NCI-H226 (cell line): ENCODE measurements at regions not wholly inside any gene's neighbourhood (a gene's known extent, or its start where the extent isn't known, plus 50 kb on each side); places are given as distances from the start of the nearest gene placed in this dataset.

Experiments
- DNase-seq: peaks from one replicate; pipeline ENCODE4 v3.0.0-alpha.2; 2015

GRCh38 chr2:128402911-128403670 is 84.4 kb upstream of the HS6ST1 start:
- DNase-seq: no peak

- no peak for DNase-seq
Observed at GRCh38 chr2:128403814-128404708, 85.4 kb upstream of the HS6ST1 start.

DNA sequence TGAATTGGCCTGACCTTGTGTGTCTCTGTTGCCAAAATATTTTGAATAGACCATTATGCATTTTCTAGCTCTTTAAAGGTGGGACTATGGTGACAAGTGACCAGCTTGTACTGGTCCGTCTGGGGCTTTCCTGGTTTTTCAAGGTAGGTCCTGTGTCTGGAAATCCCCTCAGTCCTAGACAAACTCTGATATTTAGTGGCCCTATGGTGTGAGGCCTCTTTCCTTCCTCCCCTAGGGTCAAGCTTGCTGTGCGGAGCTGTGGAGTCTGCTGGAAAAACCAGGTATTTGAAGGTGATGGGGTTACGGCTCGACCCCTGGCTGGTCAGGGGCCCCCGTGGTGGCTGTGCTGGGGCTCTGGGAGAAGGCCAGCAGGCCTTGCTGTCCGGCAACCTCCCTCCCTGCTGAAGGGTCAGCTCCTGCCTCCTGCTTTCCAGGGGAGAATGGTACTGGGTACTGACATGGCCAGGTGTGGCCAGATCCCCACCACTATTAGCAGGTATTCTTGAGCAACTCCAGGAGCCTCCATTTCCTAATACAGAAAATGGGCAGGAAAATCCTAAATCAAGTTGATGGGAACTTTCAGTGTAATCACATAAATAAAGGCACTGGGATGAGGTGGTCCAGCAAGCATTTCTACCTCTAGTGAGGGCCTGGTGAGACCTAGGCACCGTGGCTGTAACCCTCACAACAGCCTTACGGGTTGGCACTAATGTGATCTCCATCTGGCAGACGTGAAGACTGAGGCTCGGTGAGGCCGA is 86.2 kb upstream of the HS6ST1 start:
- DNase-seq: no peak

DNA sequence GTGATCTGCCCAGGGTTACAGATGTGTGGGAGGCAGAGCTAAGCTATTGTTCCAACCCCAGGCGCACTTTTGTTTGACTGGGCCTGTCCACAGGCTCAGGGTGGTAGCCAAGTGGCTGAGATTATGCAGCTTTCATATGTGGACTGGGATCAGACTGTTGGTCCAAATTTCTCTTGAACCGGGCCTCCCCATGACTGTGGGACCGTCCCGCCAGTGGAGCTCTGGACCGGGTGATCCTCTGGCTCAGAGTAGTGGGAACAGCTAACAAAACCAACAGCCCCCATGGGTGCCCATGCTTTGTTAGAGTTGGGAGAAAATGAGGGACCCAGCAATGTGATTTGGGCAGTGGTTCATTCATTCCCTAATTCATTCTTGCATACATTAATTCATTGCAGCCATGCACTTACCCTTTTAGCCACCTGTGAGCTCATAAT is 86.8 kb upstream of the HS6ST1 start:
- no peak for DNase-seq

DNA sequence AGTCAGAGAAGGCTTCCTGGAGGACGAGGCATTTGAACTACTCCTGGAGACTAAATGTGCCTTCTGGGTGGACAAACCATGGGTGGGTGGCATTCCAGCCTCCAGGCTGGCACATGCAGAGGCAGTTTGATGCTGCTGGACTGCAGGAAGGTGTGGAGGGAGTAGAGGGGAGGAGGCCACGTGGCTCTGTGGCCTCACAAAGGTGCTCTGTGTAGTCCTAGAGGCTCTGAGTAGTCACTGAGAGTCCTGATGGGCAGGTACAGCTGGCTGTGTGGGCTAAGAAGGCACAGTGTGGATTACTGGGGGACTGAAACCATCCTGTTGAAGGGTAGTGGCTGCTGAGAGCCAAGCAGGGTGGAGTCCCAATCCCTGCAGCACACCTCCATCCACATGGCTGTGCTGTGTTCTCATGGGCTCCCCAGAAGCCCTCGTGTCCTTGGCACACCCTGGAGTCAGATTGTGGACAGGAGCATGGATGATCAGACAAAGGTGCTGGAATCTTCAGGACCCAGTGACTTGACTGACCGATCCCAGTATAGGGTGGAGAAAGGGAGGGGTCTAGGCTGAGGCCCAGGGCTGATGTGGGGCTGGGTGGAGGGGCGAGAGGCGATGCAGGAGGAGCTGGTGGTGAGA is 87.4 kb upstream of the HS6ST1 start:
- DNase-seq: no peak

DNA sequence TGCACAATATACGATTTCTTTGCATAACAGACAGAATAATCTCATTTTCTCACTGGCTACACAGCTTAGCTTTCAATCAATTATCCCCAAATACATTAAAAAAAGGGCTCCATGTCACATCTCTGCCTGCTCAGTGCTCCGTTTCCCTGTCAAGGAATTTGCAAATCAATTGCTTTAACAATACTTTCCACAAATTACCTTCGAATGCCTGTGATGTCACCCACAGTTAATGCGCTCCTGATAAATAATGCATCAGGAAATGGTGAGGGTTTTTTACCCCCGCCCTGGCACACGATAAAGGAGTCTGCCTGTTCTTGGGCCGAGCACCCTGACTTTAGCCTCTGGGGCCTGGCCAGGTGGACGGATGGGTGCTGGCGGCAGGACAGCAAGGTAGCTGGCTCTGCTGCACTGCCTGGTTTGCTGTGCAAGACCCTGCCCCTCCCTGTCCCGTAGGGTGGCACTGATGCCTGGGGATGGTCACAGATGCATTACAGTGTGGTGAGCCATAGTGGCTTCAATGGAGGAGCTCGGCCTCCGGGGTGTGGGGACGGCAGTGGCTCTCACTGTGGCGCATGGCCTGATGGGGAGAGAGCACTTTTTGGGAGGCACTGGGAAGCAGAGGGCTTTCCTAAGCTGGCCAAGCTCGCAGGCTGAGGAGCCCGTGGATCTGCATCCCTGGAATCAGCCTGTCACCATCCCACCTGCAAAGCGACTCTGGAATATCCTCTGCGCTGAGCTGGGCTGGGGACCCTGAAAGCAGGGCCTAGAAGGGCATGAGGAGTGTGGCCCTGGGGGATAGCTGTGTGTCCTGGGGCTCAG is 88.3 kb upstream of the HS6ST1 start:
- no peak for DNase-seq

GRCh38 chr2:128408349-128409305 is 90.0 kb upstream of the HS6ST1 start:
- DNase-seq: peak; percentile 48

- DNase-seq: no peak
Observed at GRCh38 chr2:128409326-128410034, 90.8 kb upstream of the HS6ST1 start.

- peak; percentile 21 for DNase-seq
Observed at GRCh38 chr2:128410035-128410757, 91.5 kb upstream of the HS6ST1 start.

GRCh38 chr2:128410758-128411215 is 92.1 kb upstream of the HS6ST1 start:
- DNase-seq: no peak

GRCh38 chr2:128411431-128411830 is 92.8 kb upstream of the HS6ST1 start:
- no peak for DNase-seq

DNA sequence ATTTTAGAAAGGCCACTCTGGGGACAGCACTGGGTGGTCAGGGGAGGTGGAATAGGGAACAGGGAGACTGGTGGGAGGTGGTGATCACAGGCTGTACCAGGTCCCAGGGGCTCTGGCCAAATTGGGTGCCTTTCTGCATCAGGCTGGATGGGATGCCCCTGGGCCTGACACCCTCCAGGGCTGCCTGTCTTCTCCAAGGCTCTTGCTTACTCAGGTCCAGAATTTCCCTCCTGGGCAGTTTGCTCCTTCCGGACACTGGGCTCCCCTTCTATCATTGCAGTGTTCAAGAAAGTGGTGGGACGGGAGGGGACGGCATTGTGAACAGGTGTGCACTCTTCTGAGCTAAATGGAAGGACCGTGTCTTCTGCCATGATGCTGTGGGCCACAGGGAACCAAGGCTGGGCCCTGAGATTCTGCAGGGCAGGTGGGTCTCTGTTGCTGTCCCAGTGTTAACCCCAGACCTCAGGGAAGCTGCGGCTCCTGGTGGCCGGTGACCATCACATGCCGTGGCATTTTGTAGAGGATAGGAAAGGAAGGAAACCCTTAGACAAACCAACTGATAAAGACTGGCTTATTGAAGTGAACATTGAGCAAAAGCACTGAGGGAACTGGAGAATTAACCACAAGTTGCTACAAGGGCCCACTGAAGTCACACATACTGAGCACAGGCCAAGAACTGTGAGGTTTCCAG is 93.7 kb upstream of the HS6ST1 start:
- DNase-seq: no peak

DNA sequence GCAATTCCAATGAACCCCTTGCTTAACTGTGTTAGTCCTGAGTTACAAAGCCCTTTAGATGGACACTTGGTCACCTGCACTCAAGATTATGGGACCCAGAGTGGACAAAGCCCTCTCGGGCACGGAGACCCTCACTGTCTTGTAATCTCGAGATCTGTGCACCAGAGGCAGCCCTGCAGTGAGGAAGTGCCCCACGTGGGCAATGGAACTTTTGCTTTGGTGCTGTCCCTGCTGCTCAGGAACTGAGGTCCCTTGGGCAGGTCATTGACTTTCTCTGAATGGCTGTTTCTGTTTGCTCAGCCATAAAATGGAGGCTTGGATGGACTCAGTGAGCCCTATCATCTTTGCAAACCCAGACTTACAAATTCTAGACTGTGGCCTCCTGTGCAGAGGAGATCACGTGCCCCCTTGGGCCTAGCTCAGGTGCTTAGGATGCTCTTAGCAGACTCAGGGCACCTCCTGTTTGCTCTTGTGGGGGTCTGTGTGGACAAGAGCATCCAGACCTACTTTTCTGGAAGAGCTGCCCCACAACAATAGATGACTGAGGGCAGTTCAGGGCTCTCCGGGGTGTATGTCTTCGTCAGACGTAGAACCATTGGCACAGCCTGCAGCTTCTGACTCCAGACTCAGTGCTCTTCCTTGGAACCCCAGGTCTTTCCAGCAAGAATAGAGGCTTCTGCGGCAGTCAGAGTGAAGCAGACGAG is 94.5 kb upstream of the HS6ST1 start:
- DNase-seq: no peak

GRCh38 chr2:128413718-128414341 is 95.2 kb upstream of the HS6ST1 start:
- DNase-seq: no peak

DNA sequence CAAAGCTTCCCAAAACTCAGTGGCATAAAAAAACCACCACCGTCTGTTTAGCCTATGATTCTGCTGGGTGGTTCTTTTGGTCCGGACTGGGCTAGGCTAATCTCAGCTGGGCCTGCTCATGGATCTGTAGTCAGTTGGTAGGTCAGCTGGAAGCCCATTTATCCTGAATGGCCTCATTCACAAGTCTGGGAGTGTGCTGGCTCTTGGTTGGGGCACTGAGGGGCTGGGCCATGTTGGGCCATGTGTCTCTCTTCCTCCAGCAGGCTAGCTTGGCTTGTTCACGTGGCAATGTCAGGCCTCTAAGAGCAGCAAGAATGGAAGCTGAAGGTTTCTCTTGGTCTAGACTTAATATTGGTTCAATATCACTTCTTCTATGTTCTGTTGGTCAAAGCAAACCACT is 95.7 kb upstream of the HS6ST1 start:
- no peak for DNase-seq

- no peak for DNase-seq
Observed at GRCh38 chr2:128414946-128415778, 96.5 kb upstream of the HS6ST1 start.

DNA sequence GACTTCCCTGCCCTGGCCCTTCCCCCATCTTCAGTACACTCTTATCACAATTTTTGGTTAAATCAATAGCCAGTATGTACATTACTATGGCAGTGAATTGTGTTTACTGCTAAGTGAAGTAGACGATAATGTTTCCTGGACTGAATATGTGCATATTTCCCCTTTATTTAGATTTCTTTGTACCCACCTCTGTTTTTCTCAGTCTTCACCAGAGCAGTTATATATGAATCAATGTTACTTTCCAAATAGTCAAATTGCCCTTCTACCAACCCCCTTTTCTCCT is 97.1 kb upstream of the HS6ST1 start:
- DNase-seq: no peak
